Endothelial cell of umbilical vein (primary cell): ENCODE measurements at regions not wholly inside any gene's neighbourhood (a gene's known extent, or its start where the extent isn't known, plus 50 kb on each side); places are given as distances from the start of the nearest gene placed in this dataset.

Source experiments
- BruUV-seq: library from RNA; stranded (reverse); fragments of 400-500 nt; replicated peaks from 2 replicates; lab custom pipeline; 2021; lab: Mats Ljungman, UMichigan
- CTCF ChIA-PET: fragments of 300-600, 350-600 bp; sonication (Branson Sonifier 250); formaldehyde crosslinking; loops from one replicate; lab custom pipeline; 2021; ENCODE audit warnings: antibody characterized with exemption, inconsistent platforms; lab: Charles Lee
- POLR2A ChIA-PET: fragments of 300-600, 350-600 bp; sonication (Branson Sonifier 250); formaldehyde crosslinking; loops from one replicate; lab custom pipeline; 2021; ENCODE audit warnings: antibody characterized with exemption, inconsistent platforms; lab: Charles Lee
- DNase-seq: peaks from one replicate; pipeline ENCODE4 v3.0.0-alpha.2; 2011; ENCODE audit warnings: low read depth, low spot score
- FAIRE-seq: peaks from 2 replicates; lab custom pipeline; 2011; peaks lifted over from hg19 to GRCh38; lab: Jason Lieb, UNC
- H2AFZ ChIP-seq: 2 replicates; pipeline ENCODE4 v1.6.0; 2012; ENCODE audit warnings: low read depth, low read length, control low read depth, inconsistent platforms
- H3K27ac ChIP-seq: 2 replicates; pipeline ENCODE4 v1.5.1; 2011; ENCODE audit warnings: low read depth, mild to moderate bottlenecking, control low read depth, low read length, moderate library complexity; ENCODE audit not compliant: insufficient read depth
- H3K27me3 ChIP-seq, 2 experiments: 2 replicates each; pipeline versions ENCODE4 v1.6.0 to v1.6.1; 2011; ENCODE audit warnings: low read length in 2 of 2, mixed read lengths in 1 of 2; ENCODE audit not compliant: control insufficient read depth in 2 of 2, insufficient read depth in 2 of 2
- H3K36me3 ChIP-seq, 2 experiments: 2 replicates in 1 of 2; 3 replicates in 1 of 2; pipeline ENCODE4 v1.5.1; 2011; ENCODE audit warnings: low read length in 2 of 2, mild to moderate bottlenecking in 1 of 2, moderate library complexity in 1 of 2; ENCODE audit not compliant: control insufficient read depth in 2 of 2, insufficient read depth in 2 of 2; ENCODE audit errors: extremely low read depth in 1 of 2
- H3K4me1 ChIP-seq: 3 replicates; pipeline ENCODE4 v1.5.1; 2011; ENCODE audit warnings: mild to moderate bottlenecking, low read length; ENCODE audit not compliant: control insufficient read depth, insufficient read depth; ENCODE audit errors: extremely low read depth
- H3K4me2 ChIP-seq: 2 replicates; pipeline ENCODE4 v1.6.1; 2011; ENCODE audit warnings: low read length, control low read depth, mixed read lengths; ENCODE audit not compliant: insufficient read depth
- H3K4me3 ChIP-seq, 3 experiments: fragments of 200-600 bp in 1 of 3; sonication (generic), shearing (Covaris generic) in 1 of 3; replicated peaks in 1 of 3; 2 replicates each; pipeline ENCODE4 v1.5.1; 2011 to 2016; ENCODE audit warnings: control low read depth in 3 of 3, low read length in 3 of 3, mild to moderate bottlenecking in 2 of 3, inconsistent platforms in 1 of 3, low read depth in 1 of 3, moderate library complexity in 1 of 3; ENCODE audit not compliant: insufficient read depth in 1 of 3
- H3K79me2 ChIP-seq: 2 replicates; pipeline ENCODE4 v1.6.0; 2012; ENCODE audit warnings: low read length, inconsistent platforms; ENCODE audit not compliant: control insufficient read depth, insufficient read depth
- H3K9ac ChIP-seq: replicated peaks from 2 replicates; pipeline ENCODE3; 2011; ENCODE audit warnings: low read length, control low read depth; ENCODE audit not compliant: insufficient read depth; ENCODE audit errors: extremely low read depth
- H3K9me1 ChIP-seq: replicated peaks from 3 replicates; pipeline ENCODE4 v1.6.0; 2011; ENCODE audit warnings: mild to moderate bottlenecking, low read length; ENCODE audit not compliant: control insufficient read depth, insufficient read depth; ENCODE audit errors: extremely low read depth
- H3K9me3 ChIP-seq: replicated peaks from 2 replicates; pipeline ENCODE4 v1.5.1; 2012; ENCODE audit warnings: low read length, inconsistent platforms; ENCODE audit not compliant: control insufficient read depth, insufficient read depth
- H4K20me1 ChIP-seq: replicated peaks from 2 replicates; pipeline ENCODE3; 2011; ENCODE audit warnings: mild to moderate bottlenecking, low read length; ENCODE audit not compliant: control insufficient read depth, insufficient read depth; ENCODE audit errors: extremely low read depth
- CTCF ChIP-seq, 2 donors: IDR thresholded peaks; 1 replicate in 1 of 2; 2 replicates in 1 of 2; pipeline ENCODE4 v1.5.1; 2011; ENCODE audit warnings: low read length in 2 of 2, mild to moderate bottlenecking in 2 of 2, moderate library complexity in 2 of 2, control low read depth in 1 of 2, inconsistent platforms in 1 of 2, low read depth in 1 of 2; ENCODE audit not compliant: insufficient read depth in 1 of 2; ENCODE audit errors: extremely low read depth in 1 of 2
- EZH2 ChIP-seq: IDR thresholded peaks from 2 replicates; pipeline ENCODE4 v1.6.1; 2012; ENCODE audit warnings: borderline replicate concordance, low read depth, mild to moderate bottlenecking, moderate library complexity, low read length, inconsistent platforms; ENCODE audit not compliant: severe bottlenecking
- FOS ChIP-seq: IDR thresholded peaks from 2 replicates; pipeline ENCODE4 v1.6.1; 2011; ENCODE audit warnings: mild to moderate bottlenecking, low read length, moderate library complexity, borderline replicate concordance; ENCODE audit not compliant: insufficient read depth
- GATA2 ChIP-seq: IDR thresholded peaks from 2 replicates; pipeline ENCODE4 v1.7.0; 2011; ENCODE audit warnings: low read depth, mild to moderate bottlenecking, moderate library complexity, mixed read lengths, low read length; ENCODE audit not compliant: insufficient read length, insufficient read depth
- JUN ChIP-seq: IDR thresholded peaks from 2 replicates; pipeline ENCODE4 v1.6.1; 2011; ENCODE audit warnings: borderline replicate concordance, low read depth; ENCODE audit not compliant: insufficient read length, insufficient read depth
- MAX ChIP-seq: IDR thresholded peaks from 2 replicates; pipeline ENCODE4 v1.6.1; 2011; ENCODE audit not compliant: insufficient read depth, insufficient read length
- MYC ChIP-seq: IDR thresholded peaks from one replicate; pipeline ENCODE4 v1.6.1; 2011; ENCODE audit warnings: mild to moderate bottlenecking, low read depth, low read length
- POLR2A ChIP-seq: IDR thresholded peaks from 2 replicates; pipeline ENCODE4 v1.6.1; 2012; ENCODE audit warnings: low read depth, mild to moderate bottlenecking, control low read depth, low read length
- POLR2AphosphoS5 ChIP-seq: IDR thresholded peaks from 2 replicates; pipeline ENCODE4 v1.6.1; 2012; ENCODE audit warnings: low read depth, mild to moderate bottlenecking, control low read depth, low read length, moderate library complexity; ENCODE audit not compliant: insufficient read depth
- dilution Hi-C: fragments of 300-500 bp; cut with MboI; formaldehyde crosslinking; loops from one replicate; pipeline ENCODE4 v1.15.0; 2019; ENCODE audit warnings: low sequenced_read_pairs; ENCODE audit not compliant: extremely low pct_ligation_motif_present
- intact Hi-C: fragments of 100-400 bp; cut with micrococcal nuclease; formaldehyde crosslinking; loops from one replicate; pipeline ENCODE4 v1.10.0; 2022

DNA sequence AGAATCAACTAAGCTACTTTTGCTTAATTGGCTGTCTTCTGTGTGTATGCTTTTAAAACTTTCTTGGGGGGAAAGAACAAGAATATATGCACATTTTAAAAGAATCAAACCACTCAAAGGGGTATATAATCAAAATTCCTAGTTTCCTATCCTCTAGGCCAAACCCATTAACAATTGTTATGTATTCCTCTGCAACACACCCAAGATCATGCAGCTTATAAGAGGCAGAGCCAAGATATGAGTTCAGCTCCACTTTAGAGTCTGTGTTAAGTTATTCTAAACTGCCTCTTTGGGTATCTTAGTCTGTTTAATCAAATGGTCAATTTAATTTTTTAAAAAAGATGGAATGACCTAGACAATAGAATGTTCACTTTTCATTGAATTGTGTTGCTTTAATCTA, 326.1 kb upstream of the IL12A start:
- Histone ChIP-seq H3K27me3 (peaks cover 6 to 8% of the 10 kb centered on the region in 2 experiments), H3K9me1 (no peaks in the 10 kb centered on the region), H3K4me2 (no peak overlapping the region), H4K20me1 (no peaks in the 10 kb centered on the region), H2AFZ (no peak overlapping the region), H3K9me3 (no peaks in the 10 kb centered on the region), H3K9ac (no peak overlapping the region), H3K79me2 (no peaks in the 10 kb centered on the region), H3K4me3 (no peak overlapping the region), H3K36me3 (no peaks in the 10 kb centered on the region), H3K27ac (no peak overlapping the region), H3K4me1 (no peaks in the 10 kb centered on the region)
- POLR2A ChIA-PET, result no interaction called here
- FAIRE-seq, result no peak
- BruUV-seq, result no TSS peak
- TF ChIP-seq EZH2, result no peak
- no peak for TF ChIP-seq MYC
- no peak for TF ChIP-seq GATA2
- TF ChIP-seq FOS, result no peak
- no peak for TF ChIP-seq POLR2A
- no peak for TF ChIP-seq MAX
- no peak for TF ChIP-seq CTCF (IDR thresholded peaks at IDR 0.05; ENCODE audit: extremely low read depth in 1 of 2, insufficient read depth in 1 of 2, low read depth in 1 of 2, low read length in 2 of 2)
- no peak for TF ChIP-seq POLR2AphosphoS5
- no peak for TF ChIP-seq JUN
- CTCF ChIA-PET, result no interaction called here
- intact Hi-C loops, result no loop called here
- no peak for DNase-seq
- dilution Hi-C loops, result no loop called here
